ENCODE measurements at regions not wholly inside any gene's neighbourhood (a gene's known extent, or its start where the extent isn't known, plus 50 kb on each side); places are given as distances from the start of the nearest gene placed in this dataset.

GRCh38 chr11:20258376-20258895 is 98.2 kb upstream of the DBX1 start (continued):
- no peak for TF ChIP-seq POLR2AphosphoS5 (IDR thresholded peaks at IDR 0.05; ENCODE audit: low read depth)

GRCh38 chr11:20256925-20257324 is 96.7 kb upstream of the DBX1 start:
- Mint-ChIP-seq H3K9me3 (no peaks in the 10 kb centered on the region), H3K4me3 (no peak overlapping the region), H3K4me1 (no peaks in the 10 kb centered on the region), H3K27ac (no peak overlapping the region), H3K36me3 (ENCODE audit: low read depth) (no peaks in the 10 kb centered on the region), H3K27me3 (ENCODE audit: insufficient read depth, low read depth, poor library complexity) (peaks cover 4% of the 10 kb centered on the region)
- H3K4me3 ChIP-seq = no peak overlapping the region
- 0 out of 2 replicates have a peak, but pooled peaks cover 2% of the 10 kb centered on the region for H3K27me3 ChIP-seq (ENCODE audit: insufficient read depth)
- no peaks in the 10 kb centered on the region for H4K20me1 ChIP-seq (replicated peaks; ENCODE audit: insufficient read depth)
- H3F3A ChIP-seq (replicated peaks; ENCODE audit: low read depth) = no peaks in the 10 kb centered on the region
- ATAC-seq (no peak), DNase-seq (ENCODE audit: low spot score) (no peak)
- no peaks in the 10 kb centered on the region for H3K4me1 ChIP-seq (ENCODE audit: insufficient read depth)
- no peak for TF ChIP-seq EZH2 (IDR thresholded peaks at IDR 0.05; ENCODE audit: low read depth, unreplicated experiment)
- TF ChIP-seq REST (IDR thresholded peaks at IDR 0.05; ENCODE audit: unreplicated experiment) = no peak
- no peak for TF ChIP-seq ETS1 (IDR thresholded peaks at IDR 0.05)
- no peak for TF ChIP-seq CTCF (conservative IDR thresholded peaks at IDR 0.05; ENCODE audit: low read depth in 2 of 2)
- TF ChIP-seq POLR2AphosphoS5 (IDR thresholded peaks at IDR 0.05; ENCODE audit: low read depth) = no peak
- TF ChIP-seq CREB1 (CRISPR knock-in tag; IDR thresholded peaks at IDR 0.05; ENCODE audit: low read depth) = no peak
- no peak for TF ChIP-seq ZNF114 (CRISPR knock-in tag; IDR thresholded peaks at IDR 0.05)
- no peak for TF ChIP-seq ZNF462 (CRISPR knock-in tag; IDR thresholded peaks at IDR 0.05)
- TF ChIP-seq ZNF331 (CRISPR knock-in tag; IDR thresholded peaks at IDR 0.05; ENCODE audit: low read depth) = no peak
- H3K9me2 ChIP-seq (ENCODE audit: insufficient read depth) = no peaks in the 10 kb centered on the region
- H3K79me2 ChIP-seq (replicated peaks; ENCODE audit: insufficient read depth) = no peaks in the 10 kb centered on the region
- no peak overlapping the region for H3K27ac ChIP-seq (ENCODE audit: low read depth)
- no peak overlapping the region for H2AFZ ChIP-seq
- no peaks in the 10 kb centered on the region for H3K36me3 ChIP-seq (ENCODE audit: insufficient read depth)
- no peak overlapping the region for H3K4me2 ChIP-seq

Data from GM23338 (cell line).